Activated CD4-positive, CD25-positive, alpha-beta regulatory T cell treated with anti-CD3 and anti-CD28 coated beads, Interleukin-2, amount 50 U/mL, for 72 hours (primary cell): ENCODE measurements at regions not wholly inside any gene's neighbourhood (a gene's known extent, or its start where the extent isn't known, plus 50 kb on each side); places are given as distances from the start of the nearest gene placed in this dataset.

ENCODE experiments used
- DNase-seq: peaks from one replicate; pipeline ENCODE4 v3.0.0; 2021

DNA sequence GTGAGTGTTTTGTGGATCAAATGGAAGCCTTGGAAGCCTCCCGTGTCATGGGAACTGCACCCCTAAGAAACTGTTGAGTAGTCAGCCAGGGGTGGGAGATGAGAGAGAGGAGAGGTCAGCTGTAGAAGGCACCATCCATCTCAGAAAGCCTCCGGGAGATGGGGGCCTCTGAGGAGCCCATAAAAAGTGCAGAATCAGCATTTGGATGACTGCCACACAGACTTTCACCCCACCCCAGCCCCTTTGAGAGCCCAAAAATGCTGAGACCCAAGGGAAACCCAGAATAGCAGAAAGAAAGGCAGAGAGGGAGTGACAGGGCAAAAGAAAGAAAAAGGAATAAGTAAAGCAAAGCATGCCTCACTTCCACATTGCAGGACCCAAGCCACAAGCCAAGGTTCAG lies 443.1 kb upstream of the ZEB2 start:
- no peak for DNase-seq

DNA sequence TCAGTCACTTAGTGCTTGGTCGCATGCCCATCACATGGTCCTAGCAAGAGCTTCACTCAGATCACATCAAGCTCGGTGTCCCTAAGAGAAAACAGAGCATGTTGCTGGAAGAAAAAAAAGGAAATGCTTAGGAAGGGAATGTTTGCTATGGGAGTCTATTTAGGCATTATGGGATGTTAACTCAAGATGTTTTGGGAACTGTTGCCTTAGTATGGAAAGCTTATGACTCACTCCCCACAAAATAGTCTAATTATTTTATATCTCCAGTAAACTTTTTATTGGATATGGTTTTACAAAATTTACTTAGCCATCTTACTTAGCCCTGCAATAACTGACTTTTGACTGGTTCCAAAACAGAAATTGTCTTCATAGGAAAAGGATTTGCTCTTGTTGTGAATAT lies 439.5 kb upstream of the ZEB2 start:
- no peak for DNase-seq

DNA sequence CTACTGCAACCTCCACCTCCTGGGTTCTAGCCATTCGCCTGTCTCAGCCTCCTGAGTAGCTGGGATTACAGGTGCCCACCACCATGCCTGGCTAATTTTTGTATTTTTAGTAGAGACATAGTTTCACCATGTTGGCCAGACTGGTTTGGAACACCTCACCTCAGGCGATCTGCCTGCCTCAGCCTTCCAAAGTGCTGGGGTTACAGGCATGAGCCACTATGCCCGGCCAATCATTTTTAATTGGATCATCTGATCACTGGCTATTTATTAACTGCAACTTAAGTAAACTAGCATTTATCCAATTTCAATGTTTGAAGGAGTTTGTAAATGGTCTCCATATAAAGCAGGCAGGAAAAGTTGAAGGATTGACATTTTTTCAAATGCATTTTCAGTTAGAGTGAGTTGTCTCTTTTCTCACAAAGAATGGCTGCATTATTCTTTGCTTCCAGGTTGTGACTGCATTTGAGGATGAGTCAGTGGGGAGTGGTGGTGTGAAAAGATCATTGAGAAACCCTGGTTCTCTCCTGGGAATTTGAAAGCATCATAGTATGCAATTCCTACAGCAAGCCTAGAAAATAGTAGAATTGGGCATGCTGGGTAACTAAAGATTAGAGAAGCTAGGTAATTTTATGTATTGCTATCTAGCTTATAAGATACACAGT lies 431.1 kb upstream of the ZEB2 start:
- DNase-seq: no peak

DNA sequence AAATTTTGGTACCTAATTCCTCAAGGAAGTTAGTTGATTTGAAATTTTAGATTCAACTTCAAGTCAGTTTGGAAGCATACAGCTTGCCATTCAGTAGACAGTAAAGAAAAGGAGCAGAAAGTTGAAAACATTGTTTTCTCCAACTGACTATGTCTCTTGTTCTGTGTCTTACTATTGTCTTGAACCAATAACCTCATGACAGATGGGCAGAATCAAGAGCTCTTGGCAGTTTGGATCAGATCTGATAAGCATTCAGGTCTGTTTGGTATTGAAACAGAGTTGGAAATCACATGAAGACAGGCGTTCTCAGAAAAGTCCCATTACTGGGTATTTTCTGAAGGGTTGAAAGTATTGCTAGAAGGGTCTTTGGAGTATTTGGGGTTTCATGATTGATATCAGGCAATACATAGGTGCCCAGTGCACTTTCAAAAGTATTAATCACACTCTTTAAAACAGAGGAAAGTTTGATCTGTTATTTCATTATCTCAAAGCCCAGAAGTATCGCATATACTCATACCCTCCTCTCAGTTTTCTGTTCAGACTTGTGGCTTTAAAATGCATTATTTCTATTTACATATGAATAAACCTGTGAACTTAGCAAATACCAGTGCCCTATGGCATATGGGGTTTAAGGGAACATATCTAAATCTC lies 428.4 kb upstream of the ZEB2 start:
- no peak for DNase-seq

DNA sequence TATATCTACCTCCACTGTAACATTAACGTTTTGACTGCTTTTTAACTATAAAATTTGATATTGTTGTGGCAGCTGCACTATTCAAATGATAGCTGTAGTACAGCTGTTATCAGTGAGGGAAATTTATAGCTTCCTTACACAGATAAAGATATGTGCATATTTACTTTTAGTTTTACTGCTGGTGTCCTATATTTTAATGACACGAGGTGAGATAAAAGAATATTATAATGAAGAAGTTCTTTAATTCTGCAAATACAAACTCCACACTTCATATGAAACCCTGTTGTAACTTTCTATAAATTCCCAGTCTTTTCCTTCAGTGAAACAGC lies 427.8 kb upstream of the ZEB2 start:
- no peak for DNase-seq

DNA sequence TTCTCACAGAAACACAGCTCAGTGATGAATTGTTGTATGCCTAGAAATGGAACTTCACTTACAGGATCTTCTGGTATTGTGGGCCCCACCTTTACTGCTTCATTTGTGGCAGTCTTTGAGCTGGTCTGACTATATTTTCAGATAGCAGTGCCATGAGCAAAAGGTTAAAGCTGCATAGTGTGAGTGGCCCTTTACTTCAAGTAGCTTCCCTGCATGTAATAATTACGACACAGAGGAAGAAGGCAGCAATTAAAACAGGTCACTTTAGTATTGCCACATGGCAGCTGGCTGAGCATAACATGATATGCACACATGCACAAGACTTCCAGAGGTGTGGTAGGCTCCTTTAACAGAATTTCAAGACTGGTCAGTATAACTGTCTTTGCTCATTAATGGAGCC lies 426.3 kb upstream of the ZEB2 start:
- DNase-seq: no peak

DNA sequence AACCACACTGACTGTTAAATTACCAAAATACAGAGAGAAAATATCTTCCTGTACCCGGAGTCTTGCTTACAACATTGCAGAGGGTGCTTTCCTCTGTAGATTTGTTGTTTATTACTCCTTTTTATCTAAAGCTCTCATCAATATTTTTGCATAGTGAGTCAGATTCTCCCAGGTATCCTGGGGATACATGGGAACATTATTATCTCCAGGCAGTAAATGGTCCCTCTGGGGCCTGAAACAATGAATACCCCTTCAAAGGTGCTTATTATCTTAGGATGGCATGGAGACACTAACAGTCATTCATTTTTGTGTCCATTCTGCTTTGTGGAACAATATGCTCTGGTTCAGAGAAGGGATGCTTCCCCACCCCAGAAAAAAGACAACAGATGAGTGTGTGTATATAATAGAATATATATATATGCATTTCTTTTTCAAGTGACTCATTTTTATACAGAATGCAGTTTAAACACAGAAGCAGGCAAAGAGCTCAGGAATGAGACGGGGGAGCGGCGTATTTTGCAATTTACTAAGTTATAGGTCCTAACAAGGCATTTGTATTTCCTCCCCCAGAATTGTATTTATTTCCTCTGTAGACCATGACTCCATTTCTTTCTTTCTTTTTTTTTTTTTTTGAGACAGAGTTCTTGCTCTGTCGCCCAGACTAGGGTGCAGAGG lies 424.8 kb upstream of the ZEB2 start:
- no peak for DNase-seq

DNA sequence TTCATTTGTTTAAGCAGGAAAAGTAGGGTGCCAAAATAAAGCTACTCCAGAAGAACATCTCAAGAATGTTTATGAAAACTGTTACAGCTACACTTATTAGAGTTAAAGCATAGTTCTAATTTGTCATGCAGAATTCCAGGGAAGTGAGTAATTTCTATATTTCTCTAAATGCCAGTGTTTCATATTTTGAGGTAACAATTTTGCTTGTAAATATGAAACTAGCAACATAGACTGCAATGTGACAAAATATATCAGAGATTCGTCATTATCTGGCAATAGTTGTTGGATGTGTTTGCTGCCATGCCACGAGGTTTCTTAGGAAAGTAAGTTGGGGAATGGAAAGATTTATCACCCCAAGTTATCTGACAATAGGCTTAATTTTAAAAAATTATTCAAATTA lies 424.1 kb upstream of the ZEB2 start:
- no peak for DNase-seq

DNA sequence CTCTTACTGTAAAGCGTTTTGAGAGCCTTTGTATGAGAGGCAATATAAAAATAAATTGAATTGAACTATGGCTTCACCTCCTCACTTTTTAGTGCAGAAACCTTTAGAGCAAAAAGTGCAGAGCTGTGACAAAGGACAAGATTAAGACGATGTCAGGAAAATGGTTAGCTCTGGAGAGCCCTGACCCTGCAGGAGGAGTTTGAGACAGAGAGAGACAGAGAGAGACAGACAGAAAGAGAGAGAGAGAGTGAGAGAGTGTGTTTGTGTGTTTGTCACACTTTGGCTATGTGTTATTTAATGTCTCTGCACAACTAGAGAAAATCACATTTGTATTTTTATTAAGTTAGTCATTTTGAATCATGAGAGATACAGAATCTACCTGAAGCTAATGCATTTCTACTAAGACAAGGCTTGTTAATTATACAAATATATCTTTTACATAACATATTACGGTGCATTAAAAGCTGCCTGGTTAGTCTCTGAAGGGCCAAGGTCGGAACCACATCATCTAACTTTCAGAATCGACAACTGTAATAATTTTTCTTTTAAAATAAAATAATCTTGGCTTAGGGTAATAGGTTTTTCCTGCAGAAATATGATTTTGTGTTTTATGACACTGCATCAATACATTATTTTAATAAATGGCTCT lies 423.5 kb upstream of the ZEB2 start:
- DNase-seq: no peak

DNA sequence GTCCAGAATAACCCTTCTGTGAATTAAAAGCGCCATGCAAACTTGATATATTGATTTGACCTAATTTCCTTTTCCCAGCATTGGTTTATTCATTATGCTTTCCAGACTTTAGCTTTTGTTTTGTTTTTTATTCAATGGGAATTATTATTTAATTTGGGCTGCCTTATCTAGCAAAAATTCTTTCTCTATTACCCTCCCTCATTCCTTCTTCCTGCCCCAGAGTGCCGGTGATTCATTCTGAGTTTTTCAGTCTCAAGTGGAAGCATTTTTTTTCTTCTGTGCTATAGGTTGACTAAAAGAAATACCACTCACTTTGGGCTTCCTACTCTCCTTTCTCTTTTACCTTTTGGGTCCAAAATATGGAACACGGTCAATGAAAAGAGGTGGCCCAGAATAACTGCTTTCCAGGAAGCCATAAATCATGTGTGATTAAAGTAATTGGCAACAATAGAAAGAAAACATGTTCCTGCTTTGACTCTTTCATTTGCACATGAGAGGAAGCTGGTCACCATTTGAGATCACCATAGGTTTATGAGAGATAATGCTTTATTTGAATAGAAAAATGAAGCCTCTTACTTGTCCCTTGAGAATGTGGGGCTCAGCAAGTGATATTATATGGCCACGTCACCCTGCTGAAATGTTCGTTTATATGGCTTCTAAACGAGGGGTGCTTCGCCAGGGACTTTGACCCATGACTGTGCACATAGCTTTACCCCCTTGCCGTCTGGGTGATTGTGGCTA lies 422.8 kb upstream of the ZEB2 start:
- DNase-seq: no peak

DNA sequence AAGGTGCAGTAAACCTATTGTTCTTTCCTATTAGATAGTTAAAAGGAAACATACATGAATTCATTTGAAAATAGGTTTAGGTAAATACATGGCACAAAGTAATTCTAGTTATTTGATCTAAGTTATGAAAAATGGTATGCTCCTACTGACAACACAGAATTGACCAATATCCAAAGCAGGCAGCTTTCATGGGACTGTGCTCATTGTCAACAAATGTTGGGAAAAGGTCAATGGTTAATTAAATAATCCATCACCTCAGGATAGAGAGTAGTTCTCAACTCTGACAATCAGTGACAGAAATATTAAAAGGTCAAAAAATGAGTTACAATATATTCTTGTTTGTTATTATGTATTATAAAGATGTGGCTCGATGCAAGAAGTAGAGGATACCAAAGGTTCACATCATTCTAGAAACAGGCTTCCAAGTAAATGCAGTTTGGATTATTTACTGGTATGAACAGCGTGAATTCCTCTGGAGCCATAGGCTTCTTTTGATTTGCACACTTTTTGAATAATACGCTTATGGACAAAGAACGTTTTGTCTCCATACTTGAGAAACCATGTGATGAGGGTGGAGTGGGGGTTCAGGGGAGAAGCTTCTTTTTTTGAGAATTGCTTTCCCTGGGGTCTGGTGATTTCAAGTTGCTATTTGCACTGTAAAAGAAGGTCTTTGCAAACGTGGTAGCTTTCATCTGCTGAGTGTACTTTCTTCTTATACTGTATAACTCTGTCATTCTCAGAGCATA lies 422.0 kb upstream of the ZEB2 start:
- no peak for DNase-seq

DNA sequence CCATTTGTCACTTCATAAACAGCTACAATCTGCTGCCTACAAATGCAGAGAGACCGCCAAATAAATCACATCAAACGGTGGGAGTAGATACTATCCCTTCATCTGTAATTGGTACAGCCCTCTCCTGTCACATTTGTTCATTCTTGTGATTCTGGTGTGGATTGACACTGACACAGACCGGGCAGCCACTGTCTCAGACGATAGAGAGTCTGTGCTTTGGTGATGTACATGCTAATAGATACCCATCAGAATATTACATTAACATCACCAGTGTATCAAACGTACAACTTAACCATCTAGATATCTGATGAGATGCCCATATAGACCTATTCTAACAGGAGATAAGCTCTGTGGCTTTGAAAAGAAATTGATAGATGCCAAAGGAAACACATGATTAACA lies 419.7 kb upstream of the ZEB2 start:
- DNase-seq: no peak

DNA sequence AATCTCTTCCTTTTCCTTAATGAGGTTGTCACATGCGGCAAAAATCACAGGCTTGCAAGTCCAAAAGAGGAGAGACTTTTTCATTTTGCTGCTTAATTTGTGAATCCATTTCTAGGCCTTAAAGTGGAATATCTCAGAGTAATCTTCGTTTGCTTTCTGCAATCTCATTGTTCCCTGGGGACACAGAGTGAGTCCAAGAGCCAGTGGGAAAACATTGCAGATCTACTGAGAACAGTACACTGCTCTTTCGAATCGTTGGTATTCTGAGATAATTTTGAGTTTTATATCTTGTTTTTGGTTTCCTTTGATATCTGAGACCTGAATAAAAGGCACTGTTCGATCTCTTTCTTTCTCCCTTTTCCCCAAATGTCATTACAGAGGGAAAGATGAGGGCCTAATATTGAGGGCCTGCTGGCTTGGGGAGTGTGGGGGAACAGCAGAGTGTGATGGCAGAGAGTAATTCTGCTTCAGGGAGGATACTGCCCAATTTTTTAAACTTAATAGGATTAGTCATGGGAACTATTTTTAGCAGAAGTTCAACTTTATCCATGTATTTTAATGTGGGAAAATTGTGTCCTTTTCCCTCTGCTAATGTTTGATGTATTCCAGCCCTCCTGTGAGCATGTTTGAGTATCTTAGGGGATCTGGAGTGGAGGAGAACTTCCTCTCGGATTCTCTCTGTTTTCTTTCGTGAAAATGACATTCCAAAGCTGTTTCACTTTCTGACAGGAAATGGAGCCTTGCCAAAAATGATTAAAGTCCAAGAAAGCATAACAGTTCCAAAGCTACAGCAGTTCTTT lies 418.2 kb upstream of the ZEB2 start:
- DNase-seq: no peak

DNA sequence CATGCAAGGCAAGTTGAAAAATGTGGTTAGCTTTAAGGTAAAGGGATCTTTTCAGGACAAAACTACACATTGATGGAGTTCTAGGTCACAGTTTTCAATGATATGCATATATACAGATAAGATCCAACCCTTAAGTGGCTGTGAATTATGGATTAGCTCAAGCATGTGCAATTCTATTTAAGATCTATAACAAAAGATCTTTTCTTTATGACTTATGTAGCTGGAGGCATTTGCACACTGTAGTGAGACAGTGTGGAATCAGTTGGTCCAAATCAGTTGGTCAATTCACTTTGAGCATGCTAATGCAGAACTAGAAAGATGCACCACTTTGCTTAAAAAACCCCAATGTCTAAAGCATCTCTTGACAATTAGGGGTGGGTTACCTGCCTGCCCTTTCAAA lies 417.1 kb upstream of the ZEB2 start:
- DNase-seq: no peak

DNA sequence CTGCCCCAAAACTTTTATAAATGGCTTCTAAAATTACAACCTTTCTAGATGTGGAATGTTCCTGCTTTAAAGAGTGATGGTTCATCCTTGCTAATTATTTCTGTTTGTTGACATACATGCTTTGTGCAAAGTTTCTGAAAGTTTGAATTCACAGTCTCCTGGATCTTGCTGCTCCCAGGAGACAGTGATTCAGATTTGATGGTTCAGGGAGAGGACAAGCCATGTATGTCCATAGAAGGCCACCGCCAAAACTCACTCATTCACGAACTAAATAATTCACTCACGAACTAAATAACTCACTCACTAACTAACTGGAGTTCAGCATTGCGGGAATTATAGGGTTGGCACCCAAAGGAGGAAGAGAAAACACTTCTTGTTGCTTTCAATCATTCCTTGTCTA lies 416.5 kb upstream of the ZEB2 start:
- no peak for DNase-seq

DNA sequence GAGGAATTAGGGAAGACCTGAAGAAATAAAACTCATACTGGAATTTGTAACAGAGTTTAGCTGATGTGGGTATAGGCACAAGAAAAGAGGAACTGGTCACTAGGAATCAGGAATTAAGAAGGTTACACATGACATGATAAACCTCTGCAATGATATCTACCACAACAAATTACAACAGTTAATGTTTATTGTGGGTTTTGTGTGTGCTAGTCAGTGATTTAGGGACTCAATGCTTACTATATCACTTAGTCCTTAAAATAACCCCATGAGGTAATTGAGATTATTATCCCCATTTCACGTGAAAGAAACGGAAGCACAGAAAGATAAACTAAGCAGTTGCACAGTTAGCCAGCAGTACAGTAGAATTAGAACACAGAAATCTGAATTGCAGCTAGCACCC lies 415.8 kb upstream of the ZEB2 start:
- DNase-seq: no peak

DNA sequence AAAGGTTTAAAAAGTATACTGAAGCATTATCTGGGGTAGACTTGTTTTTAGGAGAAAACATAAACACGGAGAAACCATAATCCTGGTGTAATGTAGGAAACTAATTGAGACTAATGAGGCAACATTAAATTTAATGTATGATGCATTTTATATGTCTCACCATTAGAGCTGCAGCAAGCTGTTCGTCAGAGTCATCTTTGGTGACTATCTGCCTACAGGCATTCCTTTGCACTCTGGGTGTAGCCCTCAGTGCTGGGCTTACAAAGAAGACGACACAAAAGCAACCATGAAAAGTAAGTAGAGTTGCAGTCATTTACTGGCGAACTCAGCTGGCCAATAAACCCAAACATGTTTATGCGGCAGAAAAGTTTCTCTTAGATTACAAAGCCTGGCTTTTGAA lies 415.3 kb upstream of the ZEB2 start:
- no peak for DNase-seq

DNA sequence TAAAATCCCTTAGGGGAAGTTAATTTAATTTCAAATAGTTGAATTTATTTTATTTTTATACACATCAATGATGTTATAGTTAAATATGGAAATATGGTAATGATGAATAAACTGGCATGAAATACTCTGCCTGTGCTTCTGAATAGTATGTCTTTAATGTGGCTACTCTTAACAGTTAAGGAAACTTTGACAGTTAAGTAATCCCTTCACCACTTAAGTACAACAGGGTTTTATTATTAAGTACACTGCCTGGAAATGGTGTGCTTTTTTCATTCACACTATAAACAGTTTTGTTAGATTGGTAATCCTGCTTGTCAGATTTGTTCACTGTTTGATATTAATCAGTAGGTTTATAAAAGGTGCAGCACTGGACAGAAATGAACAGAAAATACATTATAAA lies 412.0 kb upstream of the ZEB2 start:
- no peak for DNase-seq

DNA sequence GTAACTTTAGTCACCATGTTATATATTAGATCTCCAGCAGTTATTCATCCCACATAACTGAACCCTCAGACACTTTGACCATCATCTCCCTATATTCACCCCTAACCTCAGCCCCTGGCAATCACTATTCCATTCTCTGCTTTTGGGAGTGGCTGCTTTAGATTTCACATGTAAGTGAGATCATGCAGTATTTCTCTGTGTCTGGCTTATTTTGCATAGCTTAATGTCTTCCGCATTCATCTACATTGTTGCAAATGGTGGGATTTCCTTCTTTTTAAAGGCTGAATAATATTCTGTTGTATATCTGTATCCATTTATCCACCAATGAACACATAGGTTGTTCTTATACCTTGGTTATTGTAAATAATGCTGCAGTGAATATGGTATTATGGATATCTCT lies 411.6 kb upstream of the ZEB2 start:
- no peak for DNase-seq

DNA sequence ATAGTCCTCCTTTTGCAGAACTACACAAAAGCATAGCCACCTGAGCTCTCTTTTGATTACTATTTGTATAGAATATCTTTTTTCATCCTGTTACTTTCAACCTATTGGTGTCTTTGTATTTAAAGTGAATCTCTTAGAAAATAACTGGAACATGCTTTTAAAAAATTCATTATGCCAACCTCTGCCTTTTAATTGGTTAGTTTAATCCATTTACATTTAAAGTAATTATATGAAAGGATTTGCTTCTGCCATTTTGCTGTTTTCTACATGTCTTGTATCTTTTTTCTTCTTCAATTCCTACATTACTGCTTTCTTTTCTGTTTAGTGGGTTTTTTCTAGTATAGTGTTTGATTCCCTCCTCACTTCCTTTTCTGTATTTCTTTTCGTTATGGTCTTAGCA lies 407.5 kb upstream of the ZEB2 start:
- DNase-seq: no peak

DNA sequence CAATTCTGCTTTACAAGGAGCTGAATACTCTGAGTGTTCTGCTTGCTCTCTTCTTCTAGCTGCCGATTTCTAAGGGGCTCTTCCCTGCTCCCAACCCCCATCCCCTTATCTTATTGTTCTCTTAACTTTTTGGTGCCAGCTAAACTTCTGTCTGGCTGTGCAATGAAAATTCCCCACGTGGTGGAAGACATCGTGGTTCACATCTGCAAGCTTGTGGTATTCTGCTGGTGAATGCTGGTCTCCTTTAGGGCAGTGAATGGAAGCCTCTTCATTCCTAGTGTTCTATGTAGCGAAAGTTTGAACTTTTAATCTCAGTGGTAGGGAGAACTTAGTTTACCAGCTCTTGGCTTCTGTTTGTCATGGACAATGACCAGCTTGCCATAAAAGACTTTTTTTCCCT lies 406.0 kb upstream of the ZEB2 start:
- no peak for DNase-seq

DNA sequence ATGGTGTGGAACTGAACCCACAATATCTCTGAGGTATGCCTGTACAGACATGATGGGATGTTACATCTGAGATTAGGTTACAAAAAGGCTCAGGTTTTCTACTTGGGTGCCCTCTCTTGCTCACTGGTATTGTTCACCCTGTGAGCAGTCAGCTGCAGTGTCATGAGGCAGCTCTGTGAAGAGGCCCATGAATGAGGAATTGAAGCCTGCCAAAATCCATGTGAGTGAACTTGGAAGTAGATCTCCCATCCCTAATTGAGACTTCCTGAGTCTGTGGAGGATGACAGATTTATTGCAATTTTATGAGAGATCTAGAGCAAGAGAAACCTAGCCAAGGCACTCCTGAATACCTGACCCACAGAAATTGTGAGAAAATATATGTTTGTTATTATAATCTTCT lies 404.9 kb upstream of the ZEB2 start:
- no peak for DNase-seq
